HepG2 (cell line): ENCODE measurements at regions not wholly inside any gene's neighbourhood (a gene's known extent, or its start where the extent isn't known, plus 50 kb on each side); places are given as distances from the start of the nearest gene placed in this dataset.

Experiments
- ERF ChIP-seq: IDR thresholded peaks from 2 replicates; pipeline ENCODE4 v1.6.1; 2018; ENCODE audit warnings: missing biosample characterization, missing genetic modification reagents
- GTF2F1 ChIP-seq: fragments of 150-350 bp; IDR thresholded peaks from 2 replicates; pipeline ENCODE4 v1.6.1; 2014; ENCODE audit warnings: low read length
- NR1H2 ChIP-seq: sonication (generic); formaldehyde crosslinking; IDR thresholded peaks from 2 replicates; pipeline ENCODE4 v1.8.1; 2022; ENCODE audit warnings: low read depth, missing genetic modification reagents, borderline replicate concordance
- POLR2AphosphoS2 ChIP-seq: IDR thresholded peaks from 2 replicates; pipeline ENCODE4 v1.6.1; 2011; ENCODE audit warnings: low read depth, low read length, improper control_type of control experiment
- RORA ChIP-seq: sonication (generic); formaldehyde crosslinking; IDR thresholded peaks from 2 replicates; pipeline ENCODE4 v1.5.0; 2020; ENCODE audit warnings: mild to moderate bottlenecking, missing genetic modification reagents, moderate library complexity
- SP140L ChIP-seq: sonication (generic); formaldehyde crosslinking; IDR thresholded peaks from 2 replicates; pipeline ENCODE4 v1.4.0; 2020; ENCODE audit warnings: missing genetic modification reagents, borderline replicate concordance
- TFDP2 ChIP-seq: sonication (generic); formaldehyde crosslinking; IDR thresholded peaks from 2 replicates; pipeline ENCODE4 v1.4.0; 2020; ENCODE audit warnings: missing genetic modification reagents

GRCh38 chr10:36801660-36802059, 323.7 kb upstream of the ANKRD30A start:
- TF ChIP-seq RORA (no peak), TFDP2 (no peak), SP140L (CRISPR knock-in tag) (no peak), GTF2F1 (no peak), ERF (CRISPR knock-in tag) (no peak), POLR2AphosphoS2 (no peak), NR1H2 (CRISPR knock-in tag) (no peak)
